GM12891 (cell line): ENCODE measurements at regions not wholly inside any gene's neighbourhood (a gene's known extent, or its start where the extent isn't known, plus 50 kb on each side); places are given as distances from the start of the nearest gene placed in this dataset.

Experiments used
- DNase-seq: peaks from one replicate; pipeline ENCODE4 v3.0.0; 2011; ENCODE audit warnings: low spot score; ENCODE audit not compliant: insufficient read length
- FAIRE-seq: peaks from 2 replicates; lab custom pipeline; 2011; peaks lifted over from hg19 to GRCh38; lab: Jason Lieb, UNC
- PAX5 ChIP-seq: IDR thresholded peaks from 2 replicates; pipeline ENCODE4 v1.6.1; 2011; ENCODE audit warnings: low read length, moderate library complexity, mild to moderate bottlenecking; ENCODE audit not compliant: insufficient read depth, severe bottlenecking
- POLR2A ChIP-seq: IDR thresholded peaks from 2 replicates; pipeline ENCODE4 v1.6.1; 2011; ENCODE audit warnings: low read depth, low read length, control low read depth
- POLR2AphosphoS5 ChIP-seq: IDR thresholded peaks from 2 replicates; pipeline ENCODE4 v1.6.1; 2011; ENCODE audit warnings: low read depth, low read length, control low read depth
- POU2F2 ChIP-seq: IDR thresholded peaks from 2 replicates; pipeline ENCODE4 v1.6.1; 2011; ENCODE audit warnings: low read depth, mild to moderate bottlenecking, control low read depth, low read length, moderate library complexity
- SPI1 ChIP-seq: IDR thresholded peaks from 2 replicates; pipeline ENCODE4 v1.6.1; 2011; ENCODE audit warnings: low read depth, low read length, control low read depth
- TAF1 ChIP-seq: IDR thresholded peaks from 2 replicates; pipeline ENCODE4 v1.6.1; 2011; ENCODE audit warnings: low read depth, low read length, control low read depth

DNA sequence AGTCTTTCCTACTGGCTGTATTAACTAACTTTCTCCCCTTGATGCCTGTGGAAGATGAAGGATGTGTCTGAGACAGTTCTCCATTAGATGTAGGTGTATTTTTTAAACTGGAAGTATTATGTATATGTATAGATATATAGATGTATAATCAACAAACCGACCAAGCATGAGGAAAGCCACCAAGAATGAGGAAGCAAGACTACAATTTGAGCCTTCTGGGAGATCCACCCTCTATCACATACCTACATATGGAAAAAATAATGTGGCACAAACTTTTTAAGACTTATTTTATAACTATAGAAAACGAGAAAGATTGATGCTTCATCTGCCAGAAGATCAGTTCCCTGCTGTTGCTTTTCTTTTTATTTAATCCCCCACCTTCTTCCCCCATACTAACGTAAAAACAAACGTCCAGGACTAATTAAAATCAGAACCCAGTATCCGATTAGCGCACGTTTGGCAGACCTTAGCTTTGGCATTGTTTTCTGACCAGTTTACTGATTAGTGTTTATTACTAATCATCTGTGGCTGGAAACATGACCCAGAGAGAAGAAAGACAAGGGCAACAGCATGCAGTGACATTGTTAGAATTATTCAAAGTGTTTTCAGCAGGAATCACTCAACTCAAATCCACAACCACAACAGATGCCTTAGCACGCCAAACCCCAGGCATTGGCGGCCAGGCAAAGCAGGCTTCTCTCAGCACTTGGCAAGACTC is 490.2 kb downstream of the EBF1 start:
- no peak for FAIRE-seq
- TF ChIP-seq POLR2AphosphoS5 (no peak), SPI1 (no peak), POLR2A (no peak), TAF1 (no peak), POU2F2 (no peak), PAX5 (no peak)
- no peak for DNase-seq

DNA sequence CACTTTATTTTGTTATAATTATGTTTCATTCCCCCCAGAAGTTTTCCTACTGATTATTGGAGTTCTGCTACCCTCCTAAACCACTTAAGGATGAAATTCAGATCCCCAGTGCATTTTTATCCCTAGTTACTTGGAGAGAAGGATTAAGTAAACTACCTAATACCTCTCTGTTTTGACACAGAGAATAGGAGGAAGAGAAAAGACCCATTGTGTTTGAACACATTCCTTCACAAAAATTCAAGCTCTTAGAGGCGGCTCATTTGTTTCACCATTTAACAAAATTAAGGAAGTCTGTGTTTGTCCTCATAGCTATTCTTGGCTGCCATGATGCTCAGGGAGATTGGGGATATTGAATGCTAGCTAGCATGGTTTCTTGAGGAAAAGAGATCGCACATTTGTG is 492.6 kb downstream of the EBF1 start:
- DNase-seq = no peak
- no peak for TF ChIP-seq TAF1
- TF ChIP-seq POLR2A = no peak
- no peak for TF ChIP-seq POLR2AphosphoS5
- TF ChIP-seq PAX5 = no peak
- no peak for TF ChIP-seq SPI1
- no peak for TF ChIP-seq POU2F2
- no peak for FAIRE-seq

DNA sequence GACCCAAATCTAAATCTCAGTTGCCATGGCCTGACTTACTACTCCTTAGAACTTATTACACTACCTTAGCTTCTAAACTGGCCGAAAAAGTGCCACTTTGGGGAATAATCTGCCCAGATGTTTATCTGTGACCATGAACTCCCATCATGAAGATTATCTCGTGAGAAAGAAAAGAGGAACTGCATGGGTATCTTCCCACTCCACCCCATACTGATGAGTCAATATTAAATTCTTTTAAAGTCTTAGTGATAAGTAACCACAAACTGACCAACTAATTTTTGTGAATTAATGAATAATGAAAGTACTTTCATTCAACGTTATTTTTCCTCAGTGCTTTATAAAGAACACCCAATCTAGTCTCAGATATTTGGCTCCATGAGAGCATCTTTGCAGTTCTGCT is 493.5 kb downstream of the EBF1 start:
- no peak for DNase-seq
- peak; percentile 28 for FAIRE-seq

DNA sequence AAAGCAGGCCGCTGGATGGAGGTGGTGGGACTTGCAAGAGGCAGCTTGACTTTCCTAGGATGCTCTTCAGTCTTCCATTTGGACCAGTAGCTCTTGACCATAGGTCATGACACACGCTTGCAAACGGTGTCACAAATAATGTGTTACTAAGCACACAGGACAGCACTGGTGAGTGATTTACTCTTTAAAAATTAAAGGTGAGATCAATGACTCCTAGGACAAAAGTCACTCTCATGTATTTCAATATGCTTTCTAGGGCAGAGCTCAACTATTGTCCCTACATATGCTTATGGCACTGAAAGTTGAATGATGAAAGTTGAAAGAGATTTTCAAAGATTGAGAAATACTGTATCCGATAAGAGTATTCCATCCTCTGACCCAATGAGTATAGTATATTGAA is 496.7 kb downstream of the EBF1 start:
- no peak for FAIRE-seq
- no peak for DNase-seq
- TF ChIP-seq SPI1 = no peak
- TF ChIP-seq POLR2A = no peak
- no peak for TF ChIP-seq PAX5
- TF ChIP-seq POLR2AphosphoS5 = no peak
- no peak for TF ChIP-seq TAF1
- TF ChIP-seq POU2F2 = no peak

More for the DNA sequence above, 493.5 kb downstream of the EBF1 start:
- TF ChIP-seq SPI1 (peak; percentile 96), POLR2A (no peak)

DNA sequence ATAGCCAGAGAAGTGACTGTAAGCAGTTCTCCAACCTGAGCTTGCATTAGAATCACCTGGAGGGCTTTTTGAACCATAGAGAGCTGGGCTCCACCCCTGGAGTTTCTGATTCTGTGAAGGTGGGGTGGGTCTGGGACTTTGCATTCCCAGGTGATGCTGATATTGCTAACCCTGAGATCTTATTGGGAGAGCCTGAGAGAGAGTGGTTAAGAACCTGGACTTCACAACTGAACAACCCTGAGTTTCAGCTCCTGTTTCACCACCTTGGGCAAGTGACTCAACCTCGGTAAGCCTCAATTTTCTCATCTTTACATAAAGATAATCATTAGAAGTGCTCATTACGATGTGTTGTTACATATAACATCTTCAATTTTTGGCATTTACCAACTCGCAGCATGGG is 498.6 kb downstream of the EBF1 start:
- DNase-seq (no peak), FAIRE-seq (no peak)
- no peak for TF ChIP-seq POLR2A
- TF ChIP-seq POU2F2 = no peak
- no peak for TF ChIP-seq POLR2AphosphoS5
- no peak for TF ChIP-seq TAF1
- TF ChIP-seq SPI1 = no peak
- no peak for TF ChIP-seq PAX5

DNA sequence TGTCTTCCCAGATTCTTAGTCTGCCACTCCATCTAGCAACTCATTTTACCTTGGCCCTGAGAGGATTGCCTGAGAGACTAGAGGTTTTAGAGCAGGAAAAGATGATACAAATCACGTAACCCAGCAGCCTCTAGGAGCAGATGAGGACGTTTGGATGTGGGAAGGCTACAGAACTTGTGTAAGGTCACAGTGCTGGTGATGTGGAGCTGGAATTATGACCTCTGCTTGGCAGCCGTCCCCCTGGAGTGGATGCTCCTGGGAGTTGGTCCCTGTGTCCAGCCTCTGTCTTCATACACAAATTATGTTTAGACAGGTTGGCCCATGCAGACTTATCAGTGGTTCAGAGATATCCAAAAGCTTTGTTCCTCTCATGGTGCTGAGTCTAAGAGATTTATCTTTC is 499.0 kb downstream of the EBF1 start:
- no peak for TF ChIP-seq TAF1
- no peak for TF ChIP-seq PAX5
- no peak for TF ChIP-seq SPI1
- TF ChIP-seq POLR2A = no peak
- no peak for TF ChIP-seq POLR2AphosphoS5
- TF ChIP-seq POU2F2 = no peak
- DNase-seq (no peak), FAIRE-seq (no peak)

DNA sequence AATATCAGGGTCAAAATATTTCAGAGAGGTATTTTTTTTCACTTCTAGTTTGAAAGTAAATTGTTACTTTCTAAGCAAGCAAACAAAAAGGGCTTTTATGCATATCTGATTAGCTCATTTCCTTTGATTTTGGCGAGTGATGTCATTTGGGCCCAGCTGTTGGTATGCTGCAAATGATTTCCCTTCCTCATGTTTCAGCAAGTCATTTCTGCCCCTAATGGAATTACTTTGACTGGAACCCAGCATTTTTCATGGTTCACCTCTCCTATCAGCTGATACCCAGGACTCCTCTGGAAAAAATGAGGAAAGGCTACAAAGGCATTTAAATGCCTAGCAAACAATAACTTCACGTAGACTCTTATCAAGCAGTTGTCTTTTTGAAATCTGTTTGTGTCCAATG is 500.6 kb downstream of the EBF1 start:
- TF ChIP-seq SPI1 (0 out of 2 replicates have a peak, but pooled peaks have one; percentile 19), POU2F2 (no peak), POLR2AphosphoS5 (no peak), TAF1 (no peak), POLR2A (no peak)
- FAIRE-seq = no peak
- DNase-seq = no peak

DNA sequence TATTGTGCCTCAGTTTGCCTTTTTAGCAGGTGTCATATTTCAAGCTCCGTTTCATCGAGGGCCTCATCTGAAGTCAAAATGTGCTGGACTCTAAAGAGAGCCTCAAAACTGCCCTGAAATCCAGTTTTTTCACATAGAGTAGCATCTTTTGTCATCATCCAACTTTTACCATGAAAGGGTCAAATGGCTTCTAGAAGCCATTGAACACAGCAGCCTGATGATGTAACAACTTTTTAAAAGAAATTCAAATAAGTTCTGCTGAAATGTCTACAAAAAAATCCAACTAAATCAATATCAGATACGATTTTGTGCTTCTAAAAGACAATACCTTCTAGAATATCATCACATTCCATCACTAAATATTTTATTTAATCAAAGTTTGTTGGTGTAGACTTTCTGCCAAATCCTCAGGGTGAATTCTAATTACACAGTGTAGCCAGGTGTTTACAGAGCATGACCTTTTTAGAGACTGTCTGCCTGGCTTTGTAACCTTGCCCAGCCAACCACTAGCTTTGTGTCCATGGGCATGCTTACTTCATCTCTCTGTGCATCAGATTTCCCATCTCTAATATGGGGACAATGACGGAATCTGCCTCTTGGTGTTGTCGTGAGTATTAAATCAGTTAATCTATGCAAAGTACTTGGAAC is 505.0 kb downstream of the EBF1 start:
- FAIRE-seq (no peak), DNase-seq (no peak)
- TF ChIP-seq SPI1 (no peak), POU2F2 (no peak), TAF1 (no peak), POLR2A (no peak), POLR2AphosphoS5 (no peak), PAX5 (no peak)

DNA sequence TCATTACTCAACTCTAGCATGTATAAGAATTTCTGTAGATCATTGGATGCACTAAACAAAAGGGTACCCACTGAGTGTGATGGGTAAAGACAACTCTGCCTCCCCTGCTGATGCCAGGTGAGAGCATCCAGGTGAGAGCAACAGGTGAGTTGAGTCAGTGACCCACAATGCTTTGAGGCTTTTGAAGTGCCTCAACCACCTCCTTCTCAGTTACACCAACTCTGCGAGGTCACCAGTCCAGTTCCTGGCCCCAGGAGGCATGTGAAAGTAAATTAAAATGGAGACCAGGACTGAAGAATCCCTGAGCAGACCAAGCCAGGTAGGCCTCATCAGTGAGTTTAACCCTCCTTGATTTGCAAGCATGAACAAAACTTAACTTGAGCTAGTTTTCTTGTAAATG is 505.8 kb downstream of the EBF1 start:
- TF ChIP-seq SPI1 (no peak), POLR2AphosphoS5 (no peak), PAX5 (no peak), POU2F2 (no peak), POLR2A (no peak), TAF1 (no peak)
- FAIRE-seq (no peak), DNase-seq (no peak)

DNA sequence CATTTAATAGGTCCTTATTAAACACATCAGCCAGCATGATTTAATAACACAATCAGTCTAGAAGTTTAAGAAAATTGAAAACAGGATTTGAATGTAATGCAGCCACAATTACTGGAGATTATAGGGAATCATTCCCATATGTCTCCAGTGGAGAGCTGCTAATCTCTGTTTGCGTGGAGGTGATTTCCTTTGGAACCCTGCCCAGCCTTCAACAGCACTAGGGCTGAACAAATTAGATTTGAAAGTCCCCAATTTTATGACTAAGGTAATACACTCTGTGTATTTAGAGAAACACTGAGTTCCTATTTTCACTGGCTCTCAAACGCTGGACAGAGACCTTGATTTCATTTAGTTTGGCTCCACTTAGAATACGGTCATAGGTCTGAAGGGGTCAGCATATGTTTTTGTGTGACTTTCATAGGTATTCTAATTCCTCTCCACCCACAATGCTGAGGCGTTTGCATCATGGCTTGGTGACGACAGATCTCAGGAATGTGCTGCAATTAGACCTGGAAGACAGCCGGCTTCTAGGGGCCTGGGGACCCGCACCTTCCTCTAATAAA is 508.3 kb downstream of the EBF1 start:
- no peak for FAIRE-seq

More for the DNA sequence above, 508.3 kb downstream of the EBF1 start:
- DNase-seq = no peak
- TF ChIP-seq TAF1 = no peak
- no peak for TF ChIP-seq POU2F2
- TF ChIP-seq SPI1 = no peak
- no peak for TF ChIP-seq PAX5
